ENCODE measurements at regions not wholly inside any gene's neighbourhood (a gene's known extent, or its start where the extent isn't known, plus 50 kb on each side); places are given as distances from the start of the nearest gene placed in this dataset.
"Not testable (repeated sequence)": the region's sequence is repeated elsewhere in the genome, so short reads cannot be mapped to it uniquely, and the experiment has no call there.

DNA sequence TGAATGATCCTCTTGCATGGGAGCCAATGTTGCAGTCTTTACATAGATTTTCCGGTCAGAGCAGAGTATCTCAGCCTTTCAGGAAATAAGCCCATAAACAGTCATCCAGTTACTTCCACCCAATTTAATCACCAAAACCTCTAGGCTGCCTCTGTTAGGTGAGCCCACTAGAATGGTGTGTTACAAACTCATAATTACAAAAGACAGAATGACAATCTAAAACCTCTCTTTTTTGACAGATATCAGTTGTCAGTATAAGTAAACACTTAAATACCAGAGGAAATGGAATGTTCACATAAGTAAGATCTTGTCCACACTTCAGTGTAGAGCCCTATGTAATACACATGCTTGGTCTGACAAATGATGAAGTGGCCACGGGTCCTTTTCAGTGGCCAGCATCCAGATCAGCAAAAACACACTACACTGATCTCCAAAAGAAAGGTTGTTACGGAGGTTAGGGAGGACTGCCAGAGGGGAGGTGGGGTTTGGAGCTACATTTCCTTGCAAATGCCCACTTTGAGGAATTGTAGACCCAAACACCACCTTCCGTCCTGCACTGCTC lies 71.3 kb upstream of the FBXO28 start:
- H3K4me1 Mint-ChIP-seq (ENCODE audit: low read depth): no peaks in the 10 kb centered on the region
- no peaks in the 10 kb centered on the region for H3K9me3 Mint-ChIP-seq
- intact Hi-C loops (cut with micrococcal nuclease): no loop called here
- CTCF ChIA-PET: interaction anchor here (2.7 kb wide), 1 partner anchor 9 kb away, joined by 9 read pairs; no protein-coding TSS in a partner anchor
- no peaks in the 10 kb centered on the region for H3K36me3 Mint-ChIP-seq (ENCODE audit: low read depth)
- no peak overlapping the region for H3K27ac Mint-ChIP-seq
- DNase-seq: no peak
- peaks cover 8% of the 10 kb centered on the region for H3K27me3 Mint-ChIP-seq (ENCODE audit: low read depth)
- H3K4me3 Mint-ChIP-seq: no peak overlapping the region

GRCh38 chr1:224041032-224041431 lies 72.9 kb upstream of the FBXO28 start:
- no peak overlapping the region for H3K4me3 Mint-ChIP-seq
- intact Hi-C loops (cut with micrococcal nuclease): no loop called here
- no peak for DNase-seq
- no peaks in the 10 kb centered on the region for H3K4me1 Mint-ChIP-seq (ENCODE audit: low read depth)
- no peaks in the 10 kb centered on the region for H3K36me3 Mint-ChIP-seq (ENCODE audit: low read depth)
- CTCF ChIA-PET: interaction anchor here (2.7 kb wide), 1 partner anchor 11 kb away, joined by 9 read pairs; no protein-coding TSS in a partner anchor
- H3K9me3 Mint-ChIP-seq: no peaks in the 10 kb centered on the region
- H3K27ac Mint-ChIP-seq: no peak overlapping the region
- H3K27me3 Mint-ChIP-seq (ENCODE audit: low read depth): peaks cover 8% of the 10 kb centered on the region

DNA sequence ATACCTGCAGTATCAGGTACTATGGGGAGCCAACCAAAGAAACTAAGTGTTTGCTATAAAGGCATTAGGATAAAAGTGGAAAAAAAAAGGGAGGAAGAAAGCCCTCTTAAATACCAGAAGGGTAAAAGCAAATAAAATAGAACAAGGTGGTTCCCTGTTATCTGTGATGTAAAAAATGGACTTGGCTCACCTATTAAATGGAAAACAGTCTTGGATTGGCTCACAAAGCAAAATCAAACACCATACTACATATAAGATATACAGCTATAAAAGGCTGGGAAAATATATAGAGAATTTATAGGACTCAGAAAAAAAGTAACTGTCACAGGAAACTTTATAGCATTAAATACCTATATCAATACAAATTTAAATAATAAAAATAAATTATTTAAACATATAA lies 73.5 kb upstream of the FBXO28 start:
- intact Hi-C loops (cut with micrococcal nuclease); H3K9me3 Mint-ChIP-seq; H3K36me3 Mint-ChIP-seq (ENCODE audit: low read depth); H3K4me3 Mint-ChIP-seq; DNase-seq; H3K27me3 Mint-ChIP-seq (ENCODE audit: low read depth); H3K4me1 Mint-ChIP-seq (ENCODE audit: low read depth); H3K27ac Mint-ChIP-seq: not testable (repeated sequence)
- CTCF ChIA-PET: interaction anchor here (1.1 to 2.7 kb wide), 2 partner anchors 9 to 11 kb away, joined by 6 to 9 read pairs; no protein-coding TSS in a partner anchor

GRCh38 chr1:224040006-224040405 lies 73.9 kb upstream of the FBXO28 start:
- H3K4me1 Mint-ChIP-seq (ENCODE audit: low read depth); intact Hi-C loops (cut with micrococcal nuclease); DNase-seq; H3K9me3 Mint-ChIP-seq; H3K27me3 Mint-ChIP-seq (ENCODE audit: low read depth); H3K4me3 Mint-ChIP-seq; H3K36me3 Mint-ChIP-seq (ENCODE audit: low read depth); H3K27ac Mint-ChIP-seq: not testable (repeated sequence)
- CTCF ChIA-PET: interaction anchor here (1.1 kb wide), 1 partner anchor 9 kb away, joined by 6 read pairs; no protein-coding TSS in a partner anchor

- H3K9me3 Mint-ChIP-seq; H3K36me3 Mint-ChIP-seq (ENCODE audit: low read depth); DNase-seq; H3K4me1 Mint-ChIP-seq (ENCODE audit: low read depth); intact Hi-C loops (cut with micrococcal nuclease); H3K27ac Mint-ChIP-seq; H3K4me3 Mint-ChIP-seq; CTCF ChIA-PET; H3K27me3 Mint-ChIP-seq (ENCODE audit: low read depth): not testable (repeated sequence)
Observed at GRCh38 chr1:224038832-224039231, 75.1 kb upstream of the FBXO28 start.

- H3K9me3 Mint-ChIP-seq; H3K27ac Mint-ChIP-seq; H3K27me3 Mint-ChIP-seq (ENCODE audit: low read depth); H3K4me3 Mint-ChIP-seq; H3K4me1 Mint-ChIP-seq (ENCODE audit: low read depth); DNase-seq; CTCF ChIA-PET; intact Hi-C loops (cut with micrococcal nuclease); H3K36me3 Mint-ChIP-seq (ENCODE audit: low read depth): not testable (repeated sequence)
Observed at GRCh38 chr1:224037362-224037761, 76.5 kb upstream of the FBXO28 start.

DNA sequence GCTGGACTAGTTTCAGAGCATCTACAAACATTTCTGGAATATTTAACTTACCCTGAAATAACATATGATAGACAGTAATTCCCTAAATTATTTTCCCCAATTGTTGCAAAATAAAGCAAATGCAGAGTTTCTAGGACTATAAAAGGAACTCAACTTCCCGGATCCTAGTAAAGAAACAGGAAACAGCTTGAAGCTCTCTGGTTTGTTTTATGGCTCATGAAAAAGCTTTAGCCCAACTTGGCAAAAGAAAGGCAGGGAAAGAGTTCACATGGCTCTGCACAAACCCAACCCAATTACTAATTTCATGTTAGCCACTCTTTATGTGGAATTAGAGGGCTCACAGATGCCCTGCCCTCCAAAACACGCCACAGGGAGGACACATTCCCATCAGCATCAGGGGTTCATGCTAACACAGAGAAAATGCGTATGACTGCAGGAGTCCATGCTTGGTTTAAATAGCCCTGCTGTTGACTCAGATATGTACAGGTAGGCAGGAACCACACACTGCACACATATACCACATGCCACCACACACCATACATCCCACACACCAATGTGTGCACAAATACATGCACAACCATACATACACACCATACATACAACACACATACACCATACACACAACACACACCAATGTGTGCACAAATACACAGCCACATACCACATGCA lies 81.2 kb upstream of the FBXO28 start:
- H3K27me3 Mint-ChIP-seq (ENCODE audit: low read depth); intact Hi-C loops (cut with micrococcal nuclease); H3K27ac Mint-ChIP-seq; H3K36me3 Mint-ChIP-seq (ENCODE audit: low read depth); H3K4me1 Mint-ChIP-seq (ENCODE audit: low read depth); CTCF ChIA-PET; H3K9me3 Mint-ChIP-seq; H3K4me3 Mint-ChIP-seq; DNase-seq: not testable (repeated sequence)

DNA sequence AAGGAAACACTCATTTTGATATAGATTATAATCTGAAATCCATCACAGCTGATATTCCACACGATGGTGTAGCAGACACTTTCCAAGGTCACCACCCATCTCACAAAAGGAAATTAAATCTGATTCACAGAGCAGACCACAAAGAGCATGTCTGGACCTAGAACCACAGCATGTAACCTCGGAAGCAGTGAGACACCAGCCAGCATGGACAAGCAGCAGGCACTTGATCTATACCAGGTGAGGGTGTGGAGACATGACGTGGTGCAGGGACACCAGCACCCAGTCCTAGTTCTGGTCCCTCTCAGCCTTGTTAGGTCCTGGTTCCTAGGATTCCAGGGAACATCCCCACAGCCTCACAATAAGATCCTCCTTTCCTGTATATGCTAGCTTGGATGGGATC lies 81.9 kb upstream of the FBXO28 start:
- H3K36me3 Mint-ChIP-seq (ENCODE audit: low read depth); H3K27ac Mint-ChIP-seq; H3K9me3 Mint-ChIP-seq; CTCF ChIA-PET; DNase-seq; H3K4me1 Mint-ChIP-seq (ENCODE audit: low read depth); H3K4me3 Mint-ChIP-seq; H3K27me3 Mint-ChIP-seq (ENCODE audit: low read depth); intact Hi-C loops (cut with micrococcal nuclease): not testable (repeated sequence)

DNA sequence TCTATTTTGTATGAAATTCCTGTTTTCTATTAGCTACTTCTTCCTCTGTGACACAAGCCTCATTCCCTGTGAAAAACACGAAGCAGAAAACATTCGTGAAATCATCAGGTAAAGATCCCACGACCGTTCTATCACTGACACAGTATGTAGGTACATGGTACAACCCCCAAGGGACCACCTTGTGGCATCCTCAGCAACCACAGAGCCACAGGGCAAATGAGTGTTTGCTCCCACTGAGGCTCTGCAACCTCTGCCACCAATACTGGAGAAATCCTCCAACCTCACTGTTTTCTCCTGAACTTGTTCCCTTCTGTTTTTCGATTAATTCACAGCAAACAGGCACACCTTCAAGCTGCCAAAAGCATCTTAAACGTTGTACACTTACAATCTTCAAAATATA lies 83.7 kb upstream of the FBXO28 start:
- DNase-seq; H3K4me1 Mint-ChIP-seq (ENCODE audit: low read depth); CTCF ChIA-PET: not testable (repeated sequence)

GRCh38 chr1:224029286-224030025 lies 84.5 kb upstream of the FBXO28 start:
- H3K4me3 Mint-ChIP-seq; intact Hi-C loops (cut with micrococcal nuclease); H3K27ac Mint-ChIP-seq; CTCF ChIA-PET; H3K9me3 Mint-ChIP-seq; DNase-seq; H3K27me3 Mint-ChIP-seq (ENCODE audit: low read depth); H3K36me3 Mint-ChIP-seq (ENCODE audit: low read depth); H3K4me1 Mint-ChIP-seq (ENCODE audit: low read depth): not testable (repeated sequence)

More for the DNA sequence above, 83.7 kb upstream of the FBXO28 start:
- H3K27me3 Mint-ChIP-seq (ENCODE audit: low read depth); H3K27ac Mint-ChIP-seq; H3K36me3 Mint-ChIP-seq (ENCODE audit: low read depth); H3K4me3 Mint-ChIP-seq; intact Hi-C loops (cut with micrococcal nuclease); H3K9me3 Mint-ChIP-seq: not testable (repeated sequence)

GRCh38 chr1:224028802-224029201 lies 85.1 kb upstream of the FBXO28 start:
- intact Hi-C loops (cut with micrococcal nuclease); H3K36me3 Mint-ChIP-seq (ENCODE audit: low read depth); H3K9me3 Mint-ChIP-seq: not testable (repeated sequence)

DNA sequence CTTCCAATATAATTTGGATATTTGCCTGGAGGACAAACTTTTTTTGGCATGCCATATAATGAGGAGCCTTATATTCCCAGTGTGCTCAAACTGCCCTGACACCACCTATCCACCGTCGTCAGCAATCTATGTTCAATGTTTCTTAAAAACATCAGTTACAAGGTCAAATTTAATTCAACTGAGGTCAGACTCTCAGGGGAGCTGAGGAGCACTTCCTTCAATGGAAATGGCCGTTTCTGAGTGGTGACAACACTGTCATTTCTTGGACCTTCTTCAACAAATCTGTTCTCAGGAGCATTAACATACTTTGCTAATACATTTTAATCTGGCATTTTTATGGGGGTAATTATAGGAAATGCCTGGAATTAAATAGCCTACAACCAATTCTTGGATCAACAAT lies 90.8 kb upstream of the FBXO28 start:
- H3K4me1 Mint-ChIP-seq (ENCODE audit: low read depth); H3K27me3 Mint-ChIP-seq (ENCODE audit: low read depth); H3K27ac Mint-ChIP-seq; DNase-seq; H3K36me3 Mint-ChIP-seq (ENCODE audit: low read depth); H3K4me3 Mint-ChIP-seq; intact Hi-C loops (cut with micrococcal nuclease); CTCF ChIA-PET; H3K9me3 Mint-ChIP-seq: not testable (repeated sequence)

More at GRCh38 chr1:224028802-224029201, 85.1 kb upstream of the FBXO28 start:
- H3K4me1 Mint-ChIP-seq (ENCODE audit: low read depth); H3K27me3 Mint-ChIP-seq (ENCODE audit: low read depth); DNase-seq; CTCF ChIA-PET; H3K27ac Mint-ChIP-seq; H3K4me3 Mint-ChIP-seq: not testable (repeated sequence)
